ENCODE measurements at regions not wholly inside any gene's neighbourhood (a gene's known extent, or its start where the extent isn't known, plus 50 kb on each side); places are given as distances from the start of the nearest gene placed in this dataset.

DNA sequence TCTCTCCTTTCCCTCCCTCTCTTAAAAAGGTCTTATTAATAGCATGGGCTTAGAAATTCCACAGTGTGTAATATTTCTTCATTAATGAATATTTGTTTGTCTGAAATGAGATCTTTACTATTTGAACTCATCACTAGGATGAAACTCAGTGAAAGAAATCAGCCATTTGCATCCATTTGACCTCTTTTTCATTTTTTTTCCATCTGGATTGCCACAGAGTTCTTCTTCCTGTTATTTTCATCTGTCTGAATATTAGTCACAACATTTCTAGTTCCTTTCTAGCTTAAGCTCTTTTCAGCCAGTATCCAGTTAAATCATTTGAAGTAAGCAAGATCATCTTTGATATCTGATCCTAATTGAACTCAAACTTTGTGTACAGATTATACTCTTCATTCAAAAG, 69.2 kb upstream of the PLS3 start:
- TF ChIP-seq ZNF384 (IDR thresholded peaks at IDR 0.05) (no peak), SP1 (IDR thresholded peaks at IDR 0.05) (no peak), FOXM1 (IDR thresholded peaks at IDR 0.05; ENCODE audit: borderline replicate concordance) (no peak), ELF4 (IDR thresholded peaks at IDR 0.05) (no peak), FOXK2 (IDR thresholded peaks at IDR 0.05) (no peak), BHLHE40 (IDR thresholded peaks at IDR 0.05; ENCODE audit: borderline replicate concordance) (no peak), FOXA1 (IDR thresholded peaks at IDR 0.05) (no peak), NFRKB (IDR thresholded peaks at IDR 0.05) (no peak), HDGF (IDR thresholded peaks at IDR 0.05; ENCODE audit: borderline replicate concordance) (no peak)
